BE2C (cell line): ENCODE measurements at regions not wholly inside any gene's neighbourhood (a gene's known extent, or its start where the extent isn't known, plus 50 kb on each side); places are given as distances from the start of the nearest gene placed in this dataset.

Source experiments
- DNase-seq: peaks from one replicate; pipeline ENCODE4 v3.0.0-alpha.2; 2020
- H3K27me3 ChIP-seq: fragments of 250-450 bp; sonication (Bioruptor Pico); 2 replicates; pipeline ENCODE4 v1.5.1; 2020; ENCODE audit warnings: mild to moderate bottlenecking
- H3K36me3 ChIP-seq: fragments of 250-450 bp; sonication (Bioruptor Pico); 2 replicates; pipeline ENCODE4 v1.5.1; 2020; ENCODE audit warnings: mild to moderate bottlenecking
- H3K4me1 ChIP-seq: fragments of 250-450 bp; sonication (Bioruptor Pico); 2 replicates; pipeline ENCODE4 v1.5.1; 2020
- H3K4me3 ChIP-seq: 2 replicates; pipeline ENCODE4 v1.5.1; 2011; ENCODE audit warnings: low read depth, low read length
- H3K9me3 ChIP-seq: fragments of 250-450 bp; sonication (Bioruptor Pico); 2 replicates; pipeline ENCODE4 v1.5.1; 2020
- TF ChIP-seq, protein P1 (sequence below): IDR thresholded peaks from 2 replicates; pipeline ENCODE4 v1.5.1; 2012; ENCODE audit warnings: mild to moderate bottlenecking, low read depth, low read length

DNA sequence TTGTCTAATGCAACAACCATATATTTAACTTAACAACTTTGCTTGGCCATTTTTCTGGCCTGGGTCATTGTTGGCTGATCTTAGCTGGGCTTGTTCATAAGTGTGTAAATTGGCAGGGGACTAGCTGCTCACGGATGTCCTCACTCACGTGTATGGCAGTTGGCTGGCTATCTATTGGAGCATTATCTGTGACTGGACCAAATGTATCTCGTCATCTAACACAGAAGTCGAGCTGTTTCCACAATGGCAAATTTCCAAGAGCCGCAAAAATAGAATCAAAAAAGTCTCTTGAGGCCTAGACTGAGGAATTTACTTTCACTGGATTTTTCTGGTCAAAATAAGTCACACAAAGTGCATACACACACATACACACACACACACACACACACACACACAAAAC, 893.3 kb downstream of the FAM181B start:
- H3K27me3 ChIP-seq = no peaks in the 10 kb centered on the region
- H3K9me3 ChIP-seq = no peaks in the 10 kb centered on the region
- no peaks in the 10 kb centered on the region for H3K4me1 ChIP-seq
- no peaks in the 10 kb centered on the region for H3K36me3 ChIP-seq
- no peak for DNase-seq
- TF ChIP-seq, protein P1, sequence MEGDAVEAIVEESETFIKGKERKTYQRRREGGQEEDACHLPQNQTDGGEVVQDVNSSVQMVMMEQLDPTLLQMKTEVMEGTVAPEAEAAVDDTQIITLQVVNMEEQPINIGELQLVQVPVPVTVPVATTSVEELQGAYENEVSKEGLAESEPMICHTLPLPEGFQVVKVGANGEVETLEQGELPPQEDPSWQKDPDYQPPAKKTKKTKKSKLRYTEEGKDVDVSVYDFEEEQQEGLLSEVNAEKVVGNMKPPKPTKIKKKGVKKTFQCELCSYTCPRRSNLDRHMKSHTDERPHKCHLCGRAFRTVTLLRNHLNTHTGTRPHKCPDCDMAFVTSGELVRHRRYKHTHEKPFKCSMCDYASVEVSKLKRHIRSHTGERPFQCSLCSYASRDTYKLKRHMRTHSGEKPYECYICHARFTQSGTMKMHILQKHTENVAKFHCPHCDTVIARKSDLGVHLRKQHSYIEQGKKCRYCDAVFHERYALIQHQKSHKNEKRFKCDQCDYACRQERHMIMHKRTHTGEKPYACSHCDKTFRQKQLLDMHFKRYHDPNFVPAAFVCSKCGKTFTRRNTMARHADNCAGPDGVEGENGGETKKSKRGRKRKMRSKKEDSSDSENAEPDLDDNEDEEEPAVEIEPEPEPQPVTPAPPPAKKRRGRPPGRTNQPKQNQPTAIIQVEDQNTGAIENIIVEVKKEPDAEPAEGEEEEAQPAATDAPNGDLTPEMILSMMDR = no peak
- H3K4me3 ChIP-seq = no peak overlapping the region

DNA sequence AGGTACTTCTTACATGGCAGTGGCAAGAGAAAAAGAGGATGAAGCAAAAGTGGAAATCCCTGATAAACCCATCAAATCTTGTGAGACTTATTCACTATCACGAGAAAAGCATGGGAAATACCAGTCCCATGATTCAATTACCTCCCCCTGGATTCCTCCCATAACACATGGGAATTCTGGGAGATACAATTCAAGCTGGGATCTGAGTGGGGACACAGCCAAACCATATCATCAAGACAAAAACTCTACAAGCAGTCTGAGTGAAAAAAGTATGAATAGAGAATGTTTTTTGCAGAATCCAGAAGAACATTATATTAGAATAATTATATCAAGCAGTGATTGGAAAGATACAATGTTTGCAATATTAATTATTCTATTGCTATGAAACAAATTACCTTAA, 893.7 kb downstream of the FAM181B start:
- Histone ChIP-seq H3K4me3 (no peak overlapping the region), H3K27me3 (no peaks in the 10 kb centered on the region), H3K4me1 (no peaks in the 10 kb centered on the region), H3K9me3 (no peaks in the 10 kb centered on the region), H3K36me3 (no peaks in the 10 kb centered on the region)
- TF ChIP-seq, protein P1 = no peak
- no peak for DNase-seq

DNA sequence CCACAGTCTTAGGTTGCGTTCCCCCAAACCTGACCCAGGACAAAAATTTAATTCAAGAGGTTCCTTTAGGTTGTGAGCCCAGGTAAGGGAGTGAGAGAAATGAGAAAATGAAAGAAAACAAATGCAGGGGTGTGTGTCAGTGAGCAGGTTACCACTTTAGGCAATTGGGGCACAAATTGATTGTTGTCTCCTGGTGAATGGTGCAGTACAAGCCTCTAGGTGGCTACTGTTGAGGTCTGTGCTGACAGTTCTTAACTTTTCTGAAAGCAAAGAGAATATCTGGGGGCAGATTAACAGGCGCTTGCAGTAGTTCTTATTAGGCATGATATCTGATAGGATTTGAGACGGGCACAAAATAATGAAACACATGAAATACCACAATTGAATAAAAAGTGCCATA, 894.6 kb downstream of the FAM181B start:
- no peaks in the 10 kb centered on the region for H3K4me1 ChIP-seq
- no peaks in the 10 kb centered on the region for H3K9me3 ChIP-seq
- no peaks in the 10 kb centered on the region for H3K36me3 ChIP-seq
- DNase-seq = no peak
- no peak overlapping the region for H3K4me3 ChIP-seq
- H3K27me3 ChIP-seq = no peaks in the 10 kb centered on the region
- TF ChIP-seq, protein P1 = no peak

DNA sequence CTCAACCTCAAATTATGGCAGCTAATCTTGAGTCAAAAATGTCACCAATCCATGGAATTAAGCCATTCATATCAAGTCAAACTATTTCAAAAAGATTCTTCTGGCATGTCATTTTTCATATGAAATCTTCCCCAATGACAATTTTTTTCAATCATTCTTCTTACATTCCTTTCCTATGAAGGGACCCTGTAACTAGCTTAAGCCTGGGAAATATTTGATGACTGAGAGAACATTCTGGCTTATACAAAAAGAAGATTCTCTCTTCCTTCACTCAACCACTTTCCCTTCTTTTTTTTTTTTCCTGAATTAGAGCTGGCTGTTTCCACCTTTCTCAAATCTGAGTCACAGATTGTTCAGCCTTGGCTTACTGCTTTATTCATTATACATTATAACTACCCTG, 903.7 kb downstream of the FAM181B start:
- no peaks in the 10 kb centered on the region for H3K9me3 ChIP-seq
- no peaks in the 10 kb centered on the region for H3K4me1 ChIP-seq
- TF ChIP-seq, protein P1 = no peak
- no peak for DNase-seq
- no peak overlapping the region for H3K4me3 ChIP-seq
- H3K27me3 ChIP-seq = no peaks in the 10 kb centered on the region
- H3K36me3 ChIP-seq = no peaks in the 10 kb centered on the region

DNA sequence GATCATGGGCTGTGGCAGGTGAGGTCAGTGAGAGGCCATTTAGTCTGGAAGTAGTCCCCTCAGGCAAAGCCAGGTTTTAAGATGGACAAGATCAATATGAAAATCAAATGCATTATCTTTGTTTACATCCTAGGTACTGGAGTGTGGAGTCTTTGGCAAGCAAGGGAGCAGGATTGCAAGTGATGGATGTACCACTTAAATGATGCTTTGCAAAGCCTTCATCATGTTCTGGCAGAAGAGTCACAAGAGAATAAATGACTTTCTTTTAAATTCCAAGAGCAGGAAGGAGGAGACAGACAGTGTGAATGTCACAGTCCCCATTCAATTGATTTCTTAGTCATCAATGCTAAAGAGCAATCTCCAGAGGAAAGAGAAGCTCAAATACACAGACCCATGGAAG, 908.3 kb downstream of the FAM181B start:
- no peaks in the 10 kb centered on the region for H3K9me3 ChIP-seq
- no peak overlapping the region for H3K4me3 ChIP-seq
- H3K4me1 ChIP-seq = no peaks in the 10 kb centered on the region
- H3K27me3 ChIP-seq = no peaks in the 10 kb centered on the region
- no peaks in the 10 kb centered on the region for H3K36me3 ChIP-seq
- TF ChIP-seq, protein P1 = no peak
- no peak for DNase-seq

DNA sequence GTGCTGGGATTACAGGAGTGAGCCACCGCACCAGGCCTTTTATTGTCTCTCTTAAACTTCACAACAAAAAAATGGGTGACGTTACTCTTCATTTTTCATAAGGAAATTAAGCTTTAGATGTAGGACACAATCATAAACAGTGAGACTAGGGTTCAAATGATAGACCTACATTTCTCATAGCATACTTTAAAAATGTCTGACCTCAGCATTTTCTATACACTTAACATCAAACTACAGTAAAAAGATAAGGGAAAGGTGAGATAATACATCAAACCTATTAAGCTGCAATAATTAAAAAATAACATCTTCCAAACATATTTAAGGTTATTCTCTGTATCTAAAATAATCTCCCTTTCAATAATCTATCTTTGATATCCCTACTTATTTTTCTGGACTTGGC, 914.2 kb downstream of the FAM181B start:
- TF ChIP-seq, protein P1 = no peak

More for the DNA sequence above, 914.2 kb downstream of the FAM181B start:
- Histone ChIP-seq H3K4me1 (no peaks in the 10 kb centered on the region), H3K9me3 (no peaks in the 10 kb centered on the region), H3K4me3 (no peak overlapping the region), H3K27me3 (no peaks in the 10 kb centered on the region), H3K36me3 (no peaks in the 10 kb centered on the region)
- no peak for DNase-seq
